ENCODE measurements at regions not wholly inside any gene's neighbourhood (a gene's known extent, or its start where the extent isn't known, plus 50 kb on each side); places are given as distances from the start of the nearest gene placed in this dataset.

GRCh38 chr11:92739041-92739440 lies 230.4 kb upstream of the MTNR1B start:
- Histone ChIP-seq H3K27me3 (no peaks in the 10 kb centered on the region), H3K27ac (no peak overlapping the region), H3K4me1 (no peaks in the 10 kb centered on the region), H3K36me3 (no peaks in the 10 kb centered on the region), H3K9me3 (no peaks in the 10 kb centered on the region), H3K4me3 (no peak overlapping the region)
- DNase-seq = no peak
- TF ChIP-seq POLR2A (IDR thresholded peaks at IDR 0.05) = no peak
- no peak for TF ChIP-seq CTCF (IDR thresholded peaks at IDR 0.05)

GRCh38 chr11:92739491-92739890 lies 230.0 kb upstream of the MTNR1B start:
- no peaks in the 10 kb centered on the region for H3K9me3 ChIP-seq
- no peaks in the 10 kb centered on the region for H3K27me3 ChIP-seq
- no peak overlapping the region for H3K27ac ChIP-seq
- H3K4me1 ChIP-seq = no peaks in the 10 kb centered on the region
- H3K36me3 ChIP-seq = no peaks in the 10 kb centered on the region
- TF ChIP-seq CTCF (IDR thresholded peaks at IDR 0.05) (no peak), POLR2A (IDR thresholded peaks at IDR 0.05) (no peak)
- H3K4me3 ChIP-seq = no peak overlapping the region
- no peak for DNase-seq

- no peak overlapping the region for H3K27ac ChIP-seq
- no peaks in the 10 kb centered on the region for H3K27me3 ChIP-seq
- DNase-seq = no peak
- no peaks in the 10 kb centered on the region for H3K9me3 ChIP-seq
- no peak overlapping the region for H3K4me3 ChIP-seq
- H3K36me3 ChIP-seq = no peaks in the 10 kb centered on the region
- no peaks in the 10 kb centered on the region for H3K4me1 ChIP-seq
- no peak for TF ChIP-seq CTCF (IDR thresholded peaks at IDR 0.05)
- TF ChIP-seq POLR2A (IDR thresholded peaks at IDR 0.05) = no peak
Observed at GRCh38 chr11:92740276-92740675, 229.2 kb upstream of the MTNR1B start.

GRCh38 chr11:92744929-92745585 lies 224.4 kb upstream of the MTNR1B start:
- H3K9me3 ChIP-seq = no peaks in the 10 kb centered on the region
- H3K36me3 ChIP-seq = no peaks in the 10 kb centered on the region
- H3K4me1 ChIP-seq = no peaks in the 10 kb centered on the region
- DNase-seq = no peak
- no peak overlapping the region for H3K27ac ChIP-seq
- H3K4me3 ChIP-seq = no peak overlapping the region
- TF ChIP-seq CTCF (IDR thresholded peaks at IDR 0.05) = no peak
- no peak for TF ChIP-seq POLR2A (IDR thresholded peaks at IDR 0.05)
- H3K27me3 ChIP-seq = no peaks in the 10 kb centered on the region

GRCh38 chr11:92750794-92751193 lies 218.7 kb upstream of the MTNR1B start:
- Histone ChIP-seq H3K36me3 (no peaks in the 10 kb centered on the region), H3K4me3 (no peak overlapping the region), H3K9me3 (no peaks in the 10 kb centered on the region), H3K27me3 (no peaks in the 10 kb centered on the region), H3K4me1 (no peaks in the 10 kb centered on the region), H3K27ac (no peak overlapping the region)
- TF ChIP-seq CTCF (IDR thresholded peaks at IDR 0.05) = no peak
- TF ChIP-seq POLR2A (IDR thresholded peaks at IDR 0.05) = no peak
- no peak for DNase-seq

GRCh38 chr11:92751594-92751993 lies 217.9 kb upstream of the MTNR1B start:
- Histone ChIP-seq H3K4me1 (no peaks in the 10 kb centered on the region), H3K36me3 (no peaks in the 10 kb centered on the region), H3K4me3 (no peak overlapping the region), H3K27me3 (no peaks in the 10 kb centered on the region), H3K9me3 (no peaks in the 10 kb centered on the region), H3K27ac (no peak overlapping the region)
- TF ChIP-seq POLR2A (IDR thresholded peaks at IDR 0.05) (no peak), CTCF (IDR thresholded peaks at IDR 0.05) (no peak)
- DNase-seq = no peak

Data from Peyer's patch (tissue), 4 donors.